GM21576 (cell line): ENCODE measurements at regions not wholly inside any gene's neighbourhood (a gene's known extent, or its start where the extent isn't known, plus 50 kb on each side); places are given as distances from the start of the nearest gene placed in this dataset.
"Not testable (repeated sequence)": the region's sequence is repeated elsewhere in the genome, so short reads cannot be mapped to it uniquely, and the experiment has no call there.

Source experiments
- ATAC-seq: cut with Tn5 transposase; IDR thresholded peaks from one replicate; pipeline ENCODE4 v1.9.1; 2021; ENCODE audit warnings: mild to moderate bottlenecking, moderate library complexity; ENCODE audit not compliant: unreplicated experiment

DNA sequence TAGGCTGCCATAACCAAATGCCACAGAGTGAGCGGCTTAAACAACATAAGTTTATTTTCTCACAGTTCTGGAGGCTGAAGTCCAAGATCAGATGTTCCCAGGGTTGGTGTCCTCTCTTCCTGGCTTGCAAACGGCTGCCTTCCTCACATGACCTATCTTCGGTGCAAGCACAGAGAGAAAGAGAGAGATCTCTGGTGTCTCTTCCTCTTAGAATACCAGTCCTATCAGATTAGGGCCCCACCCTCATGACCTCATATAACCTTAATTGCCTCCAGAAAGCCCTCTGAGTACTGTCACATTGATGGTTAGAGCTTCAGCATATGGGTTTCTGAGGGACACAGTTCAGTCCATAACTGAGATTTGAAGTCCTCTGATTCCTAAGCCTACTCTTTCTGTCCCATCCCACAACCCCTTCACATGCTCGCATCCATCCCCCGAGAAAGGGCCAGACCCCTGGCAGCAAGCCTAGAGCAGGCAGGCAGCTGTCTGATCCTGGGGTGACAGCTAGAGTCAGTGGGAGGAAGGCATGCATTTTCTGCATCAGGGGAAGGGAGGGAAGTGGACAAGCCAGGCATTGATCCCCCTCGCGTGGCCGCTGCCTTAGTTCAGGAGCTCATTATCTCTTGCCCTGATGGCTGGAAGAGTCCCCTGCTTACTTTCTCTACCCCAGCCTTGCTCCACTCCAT is 114.1 kb downstream of the FAR1 start:
- no peak for ATAC-seq

DNA sequence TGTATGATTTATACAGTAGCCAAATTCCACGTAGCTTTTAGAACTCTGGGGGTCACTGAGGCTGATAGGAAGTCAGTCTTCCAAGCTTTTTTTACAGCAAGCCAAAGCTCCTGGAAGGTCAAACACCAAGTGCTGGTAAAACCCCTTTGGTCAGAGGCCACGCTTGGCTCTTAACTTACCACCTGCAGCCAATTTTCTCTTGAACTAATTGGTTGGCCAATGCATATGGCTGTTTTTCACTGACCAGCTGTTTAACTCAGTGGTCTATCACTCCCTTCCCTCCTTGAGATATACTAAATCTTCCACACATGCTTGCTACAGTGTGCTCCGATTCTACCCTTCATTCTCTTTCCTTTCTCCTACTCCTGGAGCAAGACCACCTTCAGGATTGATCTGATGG is 116.0 kb downstream of the FAR1 start:
- no peak for ATAC-seq

- ATAC-seq = no peak
These were observed 116.4 kb downstream of the FAR1 start for GRCh38 chr11:13784855-13785254.

- no peak for ATAC-seq
These were observed 118.2 kb downstream of the FAR1 start for GRCh38 chr11:13786688-13787087.

DNA sequence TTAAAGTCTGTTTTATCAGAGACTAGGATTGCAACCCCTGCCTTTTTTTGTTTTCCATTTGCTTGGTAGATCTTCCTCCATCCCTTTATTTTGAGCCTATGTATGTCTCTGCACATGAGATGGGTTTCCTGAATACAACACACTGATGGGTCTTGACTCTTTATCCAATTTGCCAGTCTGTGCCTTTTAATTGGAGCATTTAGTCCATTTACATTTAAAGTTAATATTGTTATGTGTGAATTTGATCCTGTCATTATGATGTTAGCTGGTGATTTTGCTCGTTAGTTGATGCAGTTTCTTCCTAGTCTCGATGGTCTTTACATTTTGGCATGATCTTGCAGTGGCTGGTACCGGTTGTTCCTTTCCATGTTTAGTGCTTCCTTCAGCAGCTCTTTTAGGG is 129.1 kb downstream of the FAR1 start:
- not testable (repeated sequence) for ATAC-seq

DNA sequence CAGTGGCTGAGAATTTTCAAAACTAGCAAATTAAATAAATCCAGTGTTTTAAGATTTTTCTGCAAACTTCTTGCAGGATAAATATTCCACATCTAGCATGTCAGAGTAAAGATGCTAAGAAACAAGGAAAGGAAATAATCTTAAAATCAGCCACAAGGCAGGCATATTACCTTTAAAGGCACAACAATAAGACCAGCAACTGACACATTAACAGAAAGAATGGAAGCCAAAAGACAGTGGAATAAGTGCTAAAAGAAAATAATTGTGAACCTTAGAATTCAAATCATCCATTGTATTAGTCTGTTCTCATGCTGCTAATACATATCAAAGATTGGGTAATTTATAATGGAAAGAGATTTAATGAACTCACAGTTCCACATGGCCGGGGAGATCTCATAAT is 132.4 kb downstream of the FAR1 start:
- no peak for ATAC-seq

- no peak for ATAC-seq
These were observed 144.2 kb upstream of the SPON1 start for GRCh38 chr11:13818325-13818724.

GRCh38 chr11:13826505-13827278 is 135.8 kb upstream of the SPON1 start:
- ATAC-seq = no peak

GRCh38 chr11:13831696-13832095 is 130.8 kb upstream of the SPON1 start:
- ATAC-seq = no peak

DNA sequence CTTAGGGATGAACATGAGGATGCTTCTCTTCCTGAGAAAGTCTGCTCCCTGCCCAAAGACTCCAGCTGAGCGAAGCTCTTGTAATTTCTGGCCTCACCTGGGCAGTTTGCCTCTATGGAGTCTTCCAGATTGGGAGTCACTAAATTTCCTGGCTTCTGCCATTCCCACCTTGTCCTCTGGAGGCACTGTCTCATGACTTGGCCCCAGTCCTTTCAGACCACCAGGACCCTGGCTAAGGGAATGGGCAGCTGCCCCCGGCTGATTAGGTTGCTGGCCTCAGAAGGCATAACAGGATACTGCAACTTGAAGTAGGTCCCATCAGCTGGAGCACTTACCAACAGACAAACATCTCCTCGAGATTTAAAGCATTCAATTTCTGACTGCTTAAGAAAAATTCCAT is 128.1 kb upstream of the SPON1 start:
- ATAC-seq = no peak

DNA sequence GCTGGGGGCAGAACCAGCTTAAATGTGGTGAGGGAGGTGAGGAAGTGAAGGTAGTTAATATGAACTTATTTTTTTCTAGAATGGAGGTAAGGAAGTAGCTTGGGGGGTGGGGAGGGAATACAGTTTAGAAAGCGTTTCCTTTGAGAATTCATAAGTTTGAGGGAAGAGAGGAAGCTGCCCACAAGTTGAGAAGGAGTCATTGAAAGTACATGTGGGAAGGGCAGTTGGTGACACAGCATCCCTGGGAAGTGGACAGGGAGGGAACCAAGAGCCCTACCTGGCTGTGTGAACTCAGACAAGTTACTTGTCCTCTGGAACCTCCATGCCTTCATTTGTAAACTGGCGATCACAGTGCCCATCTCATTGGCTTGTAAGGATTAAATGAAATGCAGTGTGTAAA is 125.9 kb upstream of the SPON1 start:
- no peak for ATAC-seq

DNA sequence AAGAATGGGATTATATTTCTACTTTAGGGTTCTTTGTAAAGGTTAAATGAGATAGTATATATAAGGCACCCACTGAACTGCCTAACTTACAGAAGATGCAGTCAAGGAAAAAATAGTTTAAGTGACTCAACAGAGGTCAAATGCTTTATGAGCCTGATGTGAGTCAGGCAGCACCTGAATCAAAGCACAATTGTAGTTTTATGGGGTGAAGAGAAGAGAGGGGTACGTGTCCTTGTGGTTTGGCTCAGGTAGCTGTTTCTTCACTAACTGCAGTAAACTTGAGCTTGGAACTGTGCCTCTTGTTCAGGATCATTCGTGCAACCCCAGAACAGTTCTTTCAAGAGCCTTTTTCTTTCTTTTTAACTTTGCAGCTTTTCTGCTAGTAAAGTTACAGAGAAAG is 125.2 kb upstream of the SPON1 start:
- ATAC-seq = no peak

GRCh38 chr11:13841393-13841792 is 121.1 kb upstream of the SPON1 start:
- ATAC-seq = no peak

DNA sequence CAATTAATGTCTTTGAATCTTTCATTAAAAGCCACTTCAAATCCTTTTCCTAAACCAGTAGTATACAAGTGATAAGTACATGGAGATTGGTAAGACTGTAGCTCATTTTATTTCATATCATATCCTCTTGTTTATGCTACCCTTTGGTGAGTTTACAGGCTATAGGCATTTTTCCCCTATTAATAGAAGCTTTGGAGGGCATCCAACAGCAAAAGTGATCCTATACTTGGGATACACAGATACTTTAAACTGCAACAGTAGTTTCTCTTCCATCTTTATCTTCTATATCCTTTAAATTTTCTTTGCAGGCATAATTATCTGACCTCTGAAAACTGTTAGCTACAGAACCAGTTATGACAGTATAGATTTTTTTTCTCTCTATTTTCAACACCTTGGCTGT is 114.5 kb upstream of the SPON1 start:
- ATAC-seq = no peak

GRCh38 chr11:13850231-13851005 is 112.1 kb upstream of the SPON1 start:
- ATAC-seq = no peak

DNA sequence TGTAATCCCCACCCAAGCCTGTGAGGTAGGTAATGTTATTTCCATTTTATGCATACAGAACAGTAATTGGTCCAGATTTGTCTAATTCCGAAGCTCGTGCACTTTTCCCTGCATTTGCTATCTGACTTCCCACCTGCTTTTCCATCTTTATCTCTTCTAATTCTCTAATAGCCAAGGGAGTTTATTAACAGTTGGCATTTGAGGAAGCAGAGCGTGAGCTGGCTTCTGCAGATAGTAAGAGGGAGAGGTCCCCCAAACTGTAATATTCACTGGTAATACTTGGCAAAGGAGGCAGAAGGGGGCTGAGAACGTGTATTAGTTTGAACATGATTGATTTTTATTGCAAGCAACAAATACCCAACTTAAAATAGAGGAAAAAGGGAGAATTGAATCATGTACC is 110.8 kb upstream of the SPON1 start:
- ATAC-seq = no peak

- ATAC-seq = no peak
These were observed 110.0 kb upstream of the SPON1 start for GRCh38 chr11:13852481-13852880.

- ATAC-seq = no peak
These were observed 104.7 kb upstream of the SPON1 start for GRCh38 chr11:13857828-13858227.

GRCh38 chr11:13859892-13860291 is 102.6 kb upstream of the SPON1 start:
- no peak for ATAC-seq

DNA sequence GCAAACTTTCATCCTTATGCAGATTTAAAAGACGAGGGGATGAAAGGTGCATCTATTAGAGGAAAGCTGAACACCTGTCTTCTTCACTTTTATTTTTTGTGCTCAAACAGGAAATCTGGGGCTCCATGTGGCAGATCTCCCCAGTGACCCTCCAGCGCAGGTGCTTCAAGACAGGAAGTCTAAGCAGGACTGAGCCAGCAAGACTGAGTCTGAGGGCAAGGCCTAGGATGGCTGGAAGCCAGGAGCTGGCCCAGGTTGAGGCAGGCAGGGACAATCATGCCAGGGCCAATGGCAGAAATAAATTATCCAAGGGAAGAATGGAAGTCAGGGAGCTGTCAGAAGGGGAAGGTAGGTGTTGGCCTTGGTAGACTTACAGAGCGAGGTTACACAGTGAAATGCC is 101.1 kb upstream of the SPON1 start:
- ATAC-seq = no peak

GRCh38 chr11:13862845-13863392 is 99.6 kb upstream of the SPON1 start:
- no peak for ATAC-seq
